Fibroblast of peridontal ligament (primary cell): ENCODE measurements at regions not wholly inside any gene's neighbourhood (a gene's known extent, or its start where the extent isn't known, plus 50 kb on each side); places are given as distances from the start of the nearest gene placed in this dataset.

Source experiments
- DNase-seq: peaks from one replicate; pipeline ENCODE4 v3.0.0-alpha.2; 2010; ENCODE audit errors: extremely low read depth

DNA sequence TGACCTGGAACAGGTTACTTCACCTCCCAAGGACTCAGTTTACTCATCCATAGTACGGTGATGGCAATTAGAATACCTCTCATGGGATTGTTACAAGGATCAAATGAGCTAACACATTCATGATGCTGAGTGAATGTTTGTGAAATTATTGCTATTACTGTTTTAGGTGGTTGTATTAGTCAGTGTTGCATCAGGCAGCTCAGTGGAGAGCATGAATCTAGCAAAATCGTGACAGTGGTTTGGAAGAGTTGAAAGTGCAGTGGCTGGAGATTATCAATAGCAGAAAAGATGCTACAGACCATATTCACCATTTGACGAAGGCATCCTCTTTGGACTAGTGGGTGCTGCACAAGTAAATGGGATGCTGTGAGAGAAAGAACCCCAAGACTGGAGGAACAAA lies 50.4 kb upstream of the CTNNBL1 start:
- DNase-seq, result no peak

DNA sequence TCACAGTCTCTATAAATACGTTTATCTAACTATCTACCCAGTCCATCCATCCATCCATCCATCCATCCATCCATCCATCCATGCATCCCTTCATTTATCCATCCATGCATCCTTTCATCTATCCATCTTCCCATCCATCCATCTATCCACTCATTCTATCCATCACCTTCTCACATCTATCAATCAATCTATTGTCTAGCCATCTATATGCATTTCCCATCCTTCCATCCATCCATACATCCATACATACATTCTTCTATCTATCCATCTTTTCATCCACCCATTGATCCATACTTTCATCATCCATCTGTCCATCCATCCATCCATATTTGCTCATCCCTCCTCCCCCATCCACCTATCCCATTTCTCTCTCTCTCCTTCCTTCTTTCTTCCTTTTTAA lies 51.6 kb upstream of the CTNNBL1 start:
- no peak for DNase-seq

DNA sequence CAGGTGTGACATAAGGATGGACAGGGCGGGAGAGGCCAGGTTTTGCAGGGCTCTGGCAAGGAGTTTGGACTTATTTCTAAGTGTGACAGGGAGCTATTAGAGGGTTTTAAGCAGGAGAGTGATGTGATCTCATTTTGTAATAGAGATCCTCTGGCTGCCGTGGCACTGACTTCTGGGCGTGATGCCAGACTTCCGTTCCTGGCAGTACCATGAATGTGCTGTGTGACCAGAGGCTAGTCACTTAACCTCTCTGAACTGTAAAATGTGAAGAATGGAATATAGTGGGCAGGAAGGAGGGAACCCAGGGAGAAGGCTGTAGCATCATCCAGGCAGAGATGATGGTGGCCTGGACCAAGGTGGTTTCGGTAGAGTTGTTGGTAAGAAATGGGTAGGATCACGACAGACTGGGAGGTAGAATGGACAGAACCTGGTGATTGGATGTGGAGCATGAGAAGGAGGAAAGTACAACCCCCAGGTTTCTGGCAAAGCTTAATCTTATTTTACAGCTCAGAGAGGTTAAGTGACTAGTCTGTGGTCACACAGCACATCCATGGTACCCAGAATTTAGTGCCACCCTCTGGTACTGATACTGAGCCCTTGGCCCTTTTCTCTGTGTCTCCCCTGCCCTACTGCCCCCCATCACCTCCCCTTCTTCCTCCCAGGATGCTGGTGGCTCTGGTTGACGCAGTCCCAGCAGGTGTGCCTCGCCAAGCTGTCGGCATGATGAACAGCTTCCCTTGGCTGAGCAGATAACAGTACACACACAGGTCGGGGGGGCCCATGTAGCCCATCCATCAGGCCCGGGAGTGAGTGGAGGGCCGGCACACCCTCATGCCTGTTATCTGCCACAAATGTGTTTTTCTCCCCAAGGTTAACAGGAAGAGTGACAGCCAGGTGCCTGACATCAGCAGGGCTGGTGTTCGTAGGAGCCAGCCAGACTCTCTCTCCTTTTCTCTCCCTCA lies 52.9 kb upstream of the CTNNBL1 start:
- peak; percentile 16 for DNase-seq

DNA sequence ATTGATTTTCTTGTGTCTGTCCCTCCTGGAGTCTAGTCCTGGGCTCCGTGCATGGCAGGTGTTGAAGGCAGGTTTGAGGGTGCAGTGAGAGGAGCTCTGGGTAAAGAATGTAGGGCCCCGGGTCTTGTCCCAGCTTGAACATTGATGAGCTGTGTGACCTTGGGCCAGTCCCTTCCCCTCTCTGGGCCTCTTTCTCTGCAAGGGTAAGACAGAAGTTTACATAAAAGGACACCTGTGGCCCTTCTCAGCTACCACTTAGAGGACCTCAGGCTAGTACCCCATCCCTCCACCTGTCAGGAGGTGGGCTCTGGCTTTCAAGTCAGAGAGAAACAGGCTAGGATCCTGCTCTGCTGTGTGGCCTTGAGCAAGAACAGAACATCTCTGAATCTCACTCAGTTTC lies 55.3 kb upstream of the CTNNBL1 start:
- DNase-seq, result no peak

DNA sequence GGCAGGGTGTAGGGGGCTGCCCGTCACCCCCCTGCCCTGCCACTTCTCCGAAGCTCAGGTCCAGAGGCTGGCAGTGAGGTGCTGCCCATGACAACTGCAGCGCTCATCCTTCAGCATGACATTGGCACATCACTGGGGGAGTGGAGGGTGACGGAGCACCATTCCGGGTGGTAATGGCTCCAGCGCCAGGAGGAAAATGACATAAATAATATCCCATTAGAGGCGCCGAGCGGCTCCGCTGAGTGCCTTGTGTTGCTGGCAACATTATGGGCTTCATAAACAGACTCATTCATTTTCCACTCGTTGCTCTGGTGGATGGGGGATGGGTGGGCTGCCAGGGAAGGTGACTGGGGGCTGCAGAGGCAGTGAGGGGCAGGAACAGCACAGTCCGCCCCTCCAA lies 56.9 kb upstream of the CTNNBL1 start:
- DNase-seq, result no peak

DNA sequence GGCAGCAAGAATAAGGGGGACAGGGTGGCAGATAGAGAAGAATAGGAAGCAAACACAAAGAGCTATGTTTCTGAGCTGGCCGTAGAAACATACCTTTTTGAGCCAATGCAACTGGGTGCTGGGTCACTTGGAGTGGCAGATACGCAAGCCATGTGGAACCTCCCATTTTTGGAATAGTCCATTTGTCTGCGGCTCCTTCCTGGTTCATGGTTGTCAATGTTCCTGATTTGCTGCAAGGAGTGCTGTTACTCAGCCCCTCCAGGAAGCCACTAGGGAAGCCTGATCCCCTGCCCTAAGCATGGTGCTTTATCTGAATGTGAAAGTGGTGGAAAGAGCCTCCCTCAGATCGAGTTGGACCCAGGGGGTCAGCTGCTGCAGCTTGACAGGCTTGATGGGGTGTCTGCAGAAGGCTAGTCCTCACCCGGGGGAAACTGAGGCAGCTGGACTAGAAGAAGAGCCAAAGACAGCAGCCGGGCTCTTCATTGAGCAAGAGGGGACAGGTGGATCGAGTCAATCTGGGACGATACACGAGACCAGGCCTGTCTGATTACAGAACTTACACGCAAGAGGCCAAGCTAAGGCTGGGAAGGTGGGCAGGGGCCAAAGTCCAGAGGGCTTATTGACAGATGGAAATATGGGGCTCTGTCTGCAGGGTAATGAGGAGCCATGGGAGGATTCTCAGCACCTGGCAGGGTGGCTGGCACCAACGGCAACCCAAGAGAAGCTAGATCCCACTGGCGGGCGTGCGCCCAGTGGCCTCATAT lies 57.4 kb upstream of the CTNNBL1 start:
- no peak for DNase-seq

DNA sequence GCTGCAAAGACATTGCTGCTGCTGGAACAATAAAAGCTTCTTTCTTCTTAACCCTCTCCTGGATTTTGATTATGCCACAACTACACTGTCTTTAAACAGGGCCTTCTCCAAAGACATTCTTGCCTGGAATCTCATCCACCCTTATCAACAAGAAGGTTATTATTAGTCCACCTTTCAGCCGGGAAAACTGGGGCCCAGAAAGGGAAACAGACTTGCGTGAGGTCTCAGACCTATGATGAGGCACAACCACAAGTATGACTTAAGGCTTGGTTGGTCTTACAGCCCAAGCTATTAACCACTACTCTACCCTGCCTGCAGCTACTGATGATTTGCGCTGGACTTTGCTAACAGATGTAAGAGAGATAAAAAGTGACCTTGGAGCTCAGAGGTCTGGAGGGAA lies 62.8 kb upstream of the CTNNBL1 start:
- no peak for DNase-seq

DNA sequence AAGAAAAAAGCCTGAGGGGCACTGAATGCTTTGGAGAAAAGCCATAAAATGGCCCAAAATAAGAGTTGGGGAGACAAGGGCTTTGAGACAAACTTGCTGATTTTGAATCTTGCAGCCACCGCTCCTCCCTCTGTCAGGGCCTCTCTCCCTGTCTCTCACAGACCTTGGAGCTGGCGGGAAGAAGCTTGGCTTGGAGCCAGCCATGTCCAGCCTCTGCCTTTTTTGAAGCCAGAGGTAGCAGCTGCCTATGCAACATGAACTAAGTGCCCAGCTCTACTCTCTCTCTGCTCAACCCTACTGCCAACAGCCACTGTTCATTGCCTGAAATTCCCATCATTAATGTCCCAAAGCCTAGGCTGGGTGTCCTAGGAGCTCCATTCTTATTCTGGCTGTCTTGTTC lies 63.7 kb upstream of the CTNNBL1 start:
- no peak for DNase-seq

DNA sequence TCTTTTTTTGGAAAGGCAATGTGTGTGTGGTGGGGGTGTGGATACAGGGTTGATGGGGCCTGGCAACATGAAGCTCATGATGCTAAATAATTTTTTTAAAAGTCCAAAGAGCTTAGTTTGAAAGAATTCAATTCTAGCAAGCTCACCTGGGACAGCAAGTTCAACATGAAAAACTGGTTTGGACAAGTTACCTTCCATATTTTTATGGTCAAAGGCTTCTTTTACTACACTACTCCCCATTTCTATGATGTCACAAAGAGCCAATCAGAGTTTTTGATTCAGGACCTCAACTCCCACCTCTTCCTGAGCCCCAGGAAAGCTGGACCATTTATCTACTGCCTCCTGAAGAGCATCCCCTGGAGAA lies 66.1 kb upstream of the CTNNBL1 start:
- DNase-seq, result no peak

DNA sequence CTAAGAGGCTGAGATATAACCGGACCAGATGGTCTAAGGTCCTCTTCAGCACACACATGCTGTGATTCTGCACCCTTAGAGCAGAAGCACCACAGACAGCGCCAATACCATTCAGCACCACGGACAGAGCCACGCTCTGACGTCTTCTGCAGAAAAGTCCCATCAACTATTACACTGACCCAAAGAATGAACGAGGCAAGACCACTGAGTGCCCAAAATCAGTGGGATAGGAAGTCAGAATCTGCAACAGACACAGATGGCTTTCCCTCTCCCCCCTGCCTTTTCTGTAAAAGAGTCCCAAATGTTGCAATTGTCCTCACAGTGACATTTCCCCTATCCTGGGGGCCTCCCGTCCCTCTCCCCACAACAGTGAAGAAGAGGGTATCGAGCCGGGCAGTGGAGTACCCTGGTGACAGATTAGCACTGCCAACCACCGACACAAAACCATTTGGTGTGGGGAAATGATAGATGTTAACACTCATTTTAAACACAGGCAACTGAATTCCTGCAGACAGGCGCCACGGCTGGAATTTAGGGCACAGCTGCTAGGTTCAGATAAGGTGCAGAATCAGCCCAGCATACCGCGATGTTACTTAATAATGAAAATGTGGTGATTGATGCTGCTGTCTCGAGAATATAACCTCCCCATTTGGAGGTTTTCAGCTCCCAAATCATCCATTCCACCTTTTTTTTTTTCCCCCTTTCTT lies 66.6 kb upstream of the CTNNBL1 start:
- DNase-seq, result peak; percentile 54

DNA sequence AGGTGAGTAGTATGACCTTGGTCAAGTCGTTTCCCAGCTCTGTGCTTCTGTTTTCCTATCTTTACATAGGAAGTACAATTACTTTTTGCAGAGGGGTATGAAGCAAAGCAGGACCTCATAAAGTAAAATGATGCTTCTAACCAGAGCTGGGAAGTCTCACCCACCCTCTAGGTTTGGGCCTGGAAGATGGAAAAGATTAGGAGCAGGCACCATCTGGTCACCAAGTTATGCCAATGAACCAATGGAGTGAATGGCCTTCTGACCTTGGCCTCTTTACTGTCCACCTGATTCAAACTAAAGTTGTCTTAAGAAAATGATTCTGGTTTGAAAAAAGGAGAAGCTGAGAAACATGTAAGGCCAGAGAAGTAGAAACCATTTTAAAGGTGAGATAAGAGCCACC lies 68.9 kb upstream of the CTNNBL1 start:
- no peak for DNase-seq

DNA sequence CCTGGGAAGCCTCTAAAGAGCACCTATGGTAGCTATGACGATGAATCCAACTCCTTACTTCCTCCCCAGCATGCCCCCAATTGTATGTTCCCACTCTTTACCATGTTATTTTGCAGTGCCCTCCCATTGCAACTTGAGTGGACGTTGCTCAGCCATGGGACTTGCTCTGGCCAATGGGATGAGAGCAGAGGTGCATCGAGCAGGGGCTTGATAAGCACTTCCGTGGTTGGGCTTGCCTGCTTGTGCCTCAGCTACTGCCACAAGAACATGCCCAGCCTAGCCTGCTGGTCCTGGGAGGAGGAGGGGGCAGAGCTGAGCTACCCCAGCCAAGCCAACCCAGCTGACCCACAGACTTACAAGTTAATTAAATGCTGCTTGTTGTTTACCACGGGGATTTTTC lies 71.1 kb upstream of the CTNNBL1 start:
- DNase-seq, result no peak

DNA sequence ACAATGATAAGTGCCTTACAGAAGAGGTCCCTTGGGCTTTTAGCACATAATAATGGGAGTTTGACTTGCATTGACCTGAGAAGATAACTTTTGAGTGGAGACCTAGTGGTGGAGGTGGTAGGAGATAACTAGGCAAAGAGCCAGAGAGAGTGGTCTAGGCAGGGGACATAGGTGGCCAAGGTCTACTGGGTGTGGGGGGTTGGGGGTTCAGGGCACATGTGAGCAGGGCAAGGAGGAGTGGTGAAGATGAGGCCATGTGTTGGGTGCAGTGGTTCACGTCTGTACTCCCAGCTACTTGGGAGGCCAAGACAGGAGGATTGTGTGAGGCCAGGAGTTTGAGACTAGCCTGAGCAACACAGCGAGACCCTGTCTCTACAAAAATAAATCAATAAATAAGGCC lies 74.3 kb upstream of the CTNNBL1 start:
- DNase-seq, result no peak

DNA sequence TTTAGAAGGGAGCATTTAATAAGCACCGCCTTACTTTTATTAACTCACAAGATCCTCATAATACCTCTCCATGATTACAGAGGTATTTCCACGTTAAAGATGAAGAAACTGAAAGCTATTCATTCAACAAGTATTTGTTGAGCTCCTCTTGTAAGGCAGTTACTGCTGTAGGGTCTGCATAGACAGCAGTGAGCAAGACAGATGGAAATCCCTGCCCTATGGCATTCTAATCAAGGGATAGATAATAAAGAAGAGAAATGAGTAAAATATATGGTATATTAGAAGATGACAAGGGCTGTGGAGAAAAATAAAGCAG lies 77.8 kb upstream of the CTNNBL1 start:
- DNase-seq, result no peak

DNA sequence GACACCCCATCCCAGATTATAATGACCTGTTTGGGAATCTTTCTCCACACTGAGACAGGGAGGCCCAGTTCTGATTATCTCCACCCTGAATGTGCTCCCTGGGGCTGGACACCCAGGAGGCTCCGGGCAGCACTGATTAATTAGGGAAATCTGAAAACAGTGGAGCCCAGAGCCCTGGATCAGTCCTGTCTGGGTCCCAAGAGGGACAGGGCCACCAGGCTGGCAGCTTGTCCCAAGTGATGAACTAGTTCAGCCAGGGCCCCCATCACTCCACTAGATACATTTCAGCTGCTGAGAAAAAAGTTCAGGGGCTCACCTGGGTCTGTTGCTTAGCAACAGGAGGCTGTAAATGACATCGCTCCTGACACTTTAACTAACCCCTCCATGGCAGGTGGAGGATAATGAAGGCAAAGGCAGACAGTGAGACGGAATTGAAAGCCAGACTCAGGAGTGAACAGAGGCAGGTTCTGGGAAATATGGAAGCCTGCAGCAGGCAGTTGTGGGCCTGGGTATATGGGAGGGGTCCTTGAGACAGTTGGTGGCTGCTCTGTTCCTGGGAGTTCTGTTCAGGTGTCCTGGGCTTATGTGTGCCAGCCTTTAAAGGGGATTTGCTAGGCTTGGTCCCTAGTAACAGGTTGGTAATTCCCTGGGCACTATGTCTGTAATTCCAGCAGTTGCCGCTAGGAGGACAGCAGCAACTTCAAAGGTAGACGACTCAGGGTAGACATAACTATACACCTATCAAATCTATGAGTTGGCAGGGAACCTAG lies 78.3 kb upstream of the CTNNBL1 start:
- DNase-seq, result no peak

DNA sequence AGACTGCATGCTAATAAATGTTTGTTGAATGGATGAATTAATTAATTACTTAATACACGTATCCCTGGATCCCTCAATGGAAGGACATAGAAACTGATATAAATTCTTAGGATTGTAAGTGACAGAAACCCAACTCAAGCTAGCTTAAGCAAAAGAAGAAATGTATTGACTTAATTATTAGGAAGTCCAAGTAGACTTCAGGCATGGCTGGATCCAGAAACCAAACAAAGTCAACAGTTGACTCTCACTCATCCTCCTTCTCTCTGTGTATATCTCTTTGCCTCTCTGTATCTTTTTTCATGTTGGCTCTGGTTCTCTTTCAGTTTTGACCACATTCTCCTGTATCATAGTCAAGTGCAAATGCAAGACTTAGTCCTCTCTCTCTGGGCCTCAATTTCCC lies 82.0 kb upstream of the CTNNBL1 start:
- DNase-seq, result no peak

DNA sequence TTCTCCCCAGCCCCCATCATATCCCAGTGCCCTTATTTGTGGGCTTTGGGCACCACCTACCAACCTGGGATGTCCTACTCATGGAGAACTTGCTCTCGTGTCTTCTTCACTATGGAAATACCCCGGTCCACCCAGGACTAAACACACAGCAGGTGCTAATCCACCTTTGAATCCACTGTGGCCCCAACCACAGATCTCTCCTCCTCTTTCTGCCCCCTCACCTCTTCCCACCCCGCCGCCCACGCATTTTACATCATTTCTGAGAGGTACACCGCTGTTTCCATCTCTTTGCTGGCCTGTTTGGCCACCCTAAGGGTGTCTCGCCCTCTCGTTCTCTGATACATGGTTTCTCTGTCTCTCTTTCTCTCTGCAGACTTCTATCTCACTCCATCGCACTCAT lies 82.5 kb upstream of the CTNNBL1 start:
- DNase-seq, result no peak

DNA sequence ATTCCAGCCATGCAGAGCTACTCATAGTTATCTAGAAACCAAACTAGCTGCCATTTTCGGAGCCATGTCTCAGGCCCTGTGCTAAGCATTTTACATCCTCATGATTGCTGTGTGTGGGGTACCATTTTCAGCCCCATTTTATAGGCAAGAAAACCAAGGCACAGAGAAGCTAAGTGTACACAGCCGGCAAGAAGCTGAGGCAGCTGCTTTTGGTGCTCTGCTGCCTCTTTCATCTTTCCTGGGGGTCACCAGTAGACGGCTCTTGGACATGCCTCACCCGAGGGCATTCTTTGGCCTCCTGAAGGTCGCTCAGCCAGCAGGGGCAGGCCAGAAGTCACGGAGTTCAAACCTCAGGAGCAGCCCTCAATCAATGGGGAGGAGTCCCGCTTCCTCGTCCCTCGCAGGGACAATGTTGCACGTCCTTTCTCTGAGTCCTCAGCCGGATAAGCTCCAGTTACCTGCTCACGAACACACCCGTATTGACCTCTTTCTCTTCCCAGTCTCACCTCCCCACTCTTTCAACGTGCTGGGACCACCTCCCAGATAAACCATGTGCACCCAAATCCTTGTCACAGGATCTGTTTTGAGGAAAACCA lies 82.6 kb upstream of the BLCAP start:
- DNase-seq, result no peak

DNA sequence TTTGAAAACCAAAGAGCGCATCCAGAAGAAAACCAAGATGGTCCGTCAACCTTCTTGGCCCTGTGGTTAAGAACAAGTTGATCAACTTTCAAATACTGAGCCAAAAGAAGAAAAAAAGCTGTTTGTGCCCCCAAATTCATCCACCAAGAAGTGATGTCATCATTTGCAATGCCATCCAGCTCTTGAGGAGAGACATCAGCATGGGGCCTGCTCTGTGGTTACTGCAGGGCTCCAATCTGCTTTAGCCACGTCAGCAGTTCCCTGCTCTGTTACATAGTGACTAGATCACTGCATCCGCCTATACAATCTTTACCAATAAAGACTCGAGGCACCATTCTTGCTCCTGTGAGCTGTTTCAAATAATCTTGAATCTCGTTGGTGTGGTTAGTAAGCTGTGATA lies 75.0 kb upstream of the BLCAP start:
- DNase-seq, result no peak

DNA sequence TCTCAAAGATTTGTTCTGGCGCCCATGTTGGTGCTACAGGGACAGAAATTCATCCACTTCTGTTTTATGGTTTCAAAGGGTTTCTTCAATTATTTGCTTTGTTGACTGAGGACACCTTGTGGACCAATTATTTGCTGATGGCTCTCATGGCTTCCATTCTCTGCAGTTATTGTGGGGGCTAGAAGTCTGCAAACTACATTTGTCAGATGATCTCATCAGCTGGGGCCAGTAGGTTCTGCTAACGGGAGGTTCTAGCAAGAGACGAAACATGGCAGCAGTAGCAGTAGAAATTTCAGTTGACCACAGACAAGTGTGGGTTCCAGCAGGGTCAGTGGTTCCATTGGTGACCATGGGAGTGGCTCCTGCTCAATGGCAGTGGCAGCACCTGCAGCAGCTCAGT lies 72.8 kb upstream of the BLCAP start:
- DNase-seq, result no peak

DNA sequence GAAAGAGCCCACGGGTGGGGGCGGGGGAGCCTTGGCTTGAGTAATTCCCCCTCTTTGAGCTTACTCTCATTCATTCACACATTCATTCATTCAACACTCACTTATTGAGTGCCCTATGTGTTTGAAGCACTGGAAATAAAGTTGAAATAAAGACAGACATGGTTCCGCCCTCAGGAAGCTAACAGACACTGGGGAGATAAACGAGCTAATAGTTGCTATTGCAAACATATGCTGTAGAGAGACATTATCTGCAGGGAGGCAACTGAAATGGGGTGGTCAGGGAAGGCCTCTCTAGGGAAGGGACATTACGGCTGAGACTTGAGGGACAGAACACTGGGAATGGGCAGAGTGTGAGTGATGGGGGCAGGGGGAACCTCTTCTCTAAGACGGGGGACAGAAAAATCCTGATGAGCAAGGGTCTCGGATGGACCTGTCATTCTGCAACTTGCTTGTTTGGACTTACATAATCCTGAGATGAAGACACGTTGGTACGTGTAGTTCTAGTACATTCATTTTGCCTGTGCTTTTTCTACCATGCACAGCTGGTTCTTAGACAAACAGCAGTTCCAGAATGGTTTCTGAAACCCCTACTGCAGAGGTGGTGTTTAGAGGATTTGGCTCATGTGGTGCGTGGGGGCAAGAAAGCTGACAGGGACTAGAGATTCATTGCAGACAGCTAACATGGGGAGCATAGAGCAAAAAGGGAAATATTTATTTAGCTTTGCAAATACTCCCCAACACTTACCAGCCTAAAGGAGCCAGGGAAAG lies 71.1 kb upstream of the BLCAP start:
- no peak for DNase-seq
